Breast epithelium (tissue), 4 donors: ENCODE measurements at regions not wholly inside any gene's neighbourhood (a gene's known extent, or its start where the extent isn't known, plus 50 kb on each side); places are given as distances from the start of the nearest gene placed in this dataset.

Experiments
- DNase-seq, 2 donors: peaks; one replicate each; pipeline ENCODE4 v3.0.0-alpha.2; 2019; ENCODE audit warnings: low spot score in 2 of 2
- H3K27ac ChIP-seq, 2 donors: fragments of 200-600 bp; sonication (generic) in 1 of 2; one replicate each; pipeline ENCODE4 v1.5.1; 2016 to 2019; ENCODE audit warnings: mild to moderate bottlenecking in 1 of 2
- H3K27me3 ChIP-seq, 2 donors: fragments of 200-600 bp; sonication (generic) in 1 of 2; one replicate each; pipeline versions ENCODE4 v1.5.1 to v1.6.0; 2017 to 2019; ENCODE audit warnings: control low read depth in 1 of 2, mild to moderate bottlenecking in 1 of 2
- H3K36me3 ChIP-seq: fragments of 200-600 bp; one replicate; pipeline ENCODE4 v1.5.1; 2019
- H3K4me1 ChIP-seq, 2 donors: fragments of 200-600 bp; sonication (generic); one replicate each; pipeline ENCODE4 v1.5.1; 2016 to 2019; ENCODE audit warnings: control low read depth in 1 of 2
- H3K4me3 ChIP-seq, 3 donors: fragments of 200-600 bp; sonication (generic); 1 replicate in 2 of 3; 2 replicates in 1 of 3; pipeline ENCODE4 v1.5.1; 2016 to 2019; ENCODE audit warnings: mild to moderate bottlenecking in 3 of 3, moderate library complexity in 2 of 3
- H3K9me3 ChIP-seq, 2 donors: fragments of 200-600 bp; sonication (generic) in 1 of 2; one replicate each; pipeline ENCODE4 v1.5.1; 2016 to 2019; ENCODE audit warnings: control low read depth in 1 of 2
- POLR2A ChIP-seq: fragments of 450-650 bp; IDR thresholded peaks from one replicate; pipeline ENCODE4 v1.6.1; 2016; ENCODE audit warnings: antibody characterized with exemption, mild to moderate bottlenecking, moderate library complexity
- POLR2AphosphoS5 ChIP-seq, 3 donors: sonication (generic); formaldehyde crosslinking; IDR thresholded peaks; one replicate each; pipeline ENCODE4 v1.6.1; 2017; ENCODE audit warnings: antibody characterized with exemption in 3 of 3
- intact Hi-C: fragments of 100-400 bp; cut with DNase I; formaldehyde crosslinking; loops from one replicate; pipeline ENCODE4 v1.15.1; 2023; ENCODE audit warnings: low total_unique reads
- TF ChIP-seq, protein P1 (sequence below), 3 donors: fragments of 450-650 bp; IDR thresholded peaks; one replicate each; pipeline ENCODE4 v1.5.1; 2016 to 2017; ENCODE audit warnings: antibody characterized with exemption in 3 of 3, mild to moderate bottlenecking in 3 of 3, moderate library complexity in 3 of 3

DNA sequence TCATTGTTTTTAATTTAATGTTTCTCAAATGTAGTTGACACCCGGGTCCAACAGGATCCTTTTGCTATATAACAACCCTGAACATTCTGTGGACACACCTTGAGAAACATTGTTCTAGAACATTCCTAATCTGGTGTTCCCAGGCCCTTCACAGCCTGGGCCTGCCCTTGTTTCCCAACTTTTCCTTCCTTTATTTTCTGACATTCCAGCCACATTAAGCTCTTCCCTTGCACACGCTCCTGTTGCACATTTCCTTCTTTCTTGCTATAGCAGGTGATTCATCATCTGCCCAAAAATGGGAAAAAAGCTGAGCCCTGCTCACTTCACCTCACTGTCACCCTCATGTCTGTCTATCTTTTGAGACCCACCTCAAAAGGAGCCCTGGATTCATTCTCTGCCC lies 67.9 kb upstream of the MARCHF10 start:
- Histone ChIP-seq H3K9me3 (no peaks in the 10 kb centered on the region), H3K27ac (peak overlapping the region in 1 of 2 donors; percentile 58), H3K36me3 (no peaks in the 10 kb centered on the region), H3K4me3 (no peak overlapping the region), H3K27me3 (no peaks in the 10 kb centered on the region), H3K4me1 (no peaks in the 10 kb centered on the region)
- no peak for TF ChIP-seq POLR2AphosphoS5 (IDR thresholded peaks at IDR 0.05)
- TF ChIP-seq, protein P1, sequence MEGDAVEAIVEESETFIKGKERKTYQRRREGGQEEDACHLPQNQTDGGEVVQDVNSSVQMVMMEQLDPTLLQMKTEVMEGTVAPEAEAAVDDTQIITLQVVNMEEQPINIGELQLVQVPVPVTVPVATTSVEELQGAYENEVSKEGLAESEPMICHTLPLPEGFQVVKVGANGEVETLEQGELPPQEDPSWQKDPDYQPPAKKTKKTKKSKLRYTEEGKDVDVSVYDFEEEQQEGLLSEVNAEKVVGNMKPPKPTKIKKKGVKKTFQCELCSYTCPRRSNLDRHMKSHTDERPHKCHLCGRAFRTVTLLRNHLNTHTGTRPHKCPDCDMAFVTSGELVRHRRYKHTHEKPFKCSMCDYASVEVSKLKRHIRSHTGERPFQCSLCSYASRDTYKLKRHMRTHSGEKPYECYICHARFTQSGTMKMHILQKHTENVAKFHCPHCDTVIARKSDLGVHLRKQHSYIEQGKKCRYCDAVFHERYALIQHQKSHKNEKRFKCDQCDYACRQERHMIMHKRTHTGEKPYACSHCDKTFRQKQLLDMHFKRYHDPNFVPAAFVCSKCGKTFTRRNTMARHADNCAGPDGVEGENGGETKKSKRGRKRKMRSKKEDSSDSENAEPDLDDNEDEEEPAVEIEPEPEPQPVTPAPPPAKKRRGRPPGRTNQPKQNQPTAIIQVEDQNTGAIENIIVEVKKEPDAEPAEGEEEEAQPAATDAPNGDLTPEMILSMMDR (IDR thresholded peaks at IDR 0.05) = no peak
- TF ChIP-seq POLR2A = no peak
- intact Hi-C loops = no loop called here
- DNase-seq = no peak

DNA sequence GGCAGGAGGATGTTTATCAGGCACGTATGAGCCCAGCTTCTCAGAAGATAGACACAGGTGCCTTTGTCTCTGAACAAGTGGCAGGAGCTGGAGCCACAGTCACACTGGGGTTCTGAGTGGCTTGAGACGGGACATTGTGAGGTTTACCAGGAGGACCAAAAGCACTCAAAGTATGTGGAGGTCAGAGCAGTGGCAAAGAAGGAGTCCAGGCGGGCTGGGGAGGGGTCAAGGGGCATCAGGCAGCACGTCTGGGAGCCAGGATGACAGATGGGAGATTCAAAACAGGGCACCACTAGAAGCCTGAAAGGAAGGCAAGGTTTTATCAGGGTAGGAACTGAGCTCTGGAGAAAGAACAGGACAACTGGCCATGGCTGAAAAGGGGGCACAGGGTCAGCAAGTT lies 67.2 kb upstream of the MARCHF10 start:
- Histone ChIP-seq H3K4me3 (no peak overlapping the region), H3K27ac (no peak overlapping the region), H3K4me1 (no peaks in the 10 kb centered on the region), H3K9me3 (no peaks in the 10 kb centered on the region), H3K36me3 (no peaks in the 10 kb centered on the region), H3K27me3 (no peaks in the 10 kb centered on the region)
- TF ChIP-seq, protein P1 (IDR thresholded peaks at IDR 0.05) = no peak
- TF ChIP-seq POLR2A (no peak), POLR2AphosphoS5 (IDR thresholded peaks at IDR 0.05) (no peak)
- intact Hi-C loops = no loop called here
- DNase-seq = no peak

DNA sequence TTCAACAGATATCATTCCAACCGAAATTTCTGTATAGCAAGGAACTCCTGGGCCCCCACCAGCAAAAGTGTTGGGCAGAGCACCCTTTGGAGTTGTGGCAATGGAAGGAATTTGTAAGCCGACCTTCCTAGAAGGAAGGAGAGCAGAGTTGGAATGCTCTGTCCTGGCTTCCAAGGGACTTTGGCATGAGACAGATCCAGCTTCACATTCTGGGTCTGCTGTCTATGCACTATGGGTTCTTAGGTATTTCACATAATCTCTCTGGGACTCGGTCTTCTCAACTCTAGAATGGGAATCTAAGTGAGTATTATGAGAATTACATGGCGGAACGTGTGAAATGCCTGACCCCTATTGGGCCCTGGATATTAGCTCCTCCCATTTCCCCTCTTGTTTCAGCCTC lies 63.2 kb upstream of the MARCHF10 start:
- H3K4me1 ChIP-seq = no peaks in the 10 kb centered on the region
- no peak overlapping the region for H3K27ac ChIP-seq
- H3K27me3 ChIP-seq = no peaks in the 10 kb centered on the region
- intact Hi-C loops = no loop called here
- DNase-seq = no peak
- TF ChIP-seq POLR2A (no peak), POLR2AphosphoS5 (IDR thresholded peaks at IDR 0.05) (no peak)
- TF ChIP-seq, protein P1 (IDR thresholded peaks at IDR 0.05) = no peak
- H3K36me3 ChIP-seq = no peaks in the 10 kb centered on the region
- no peak overlapping the region for H3K4me3 ChIP-seq
- H3K9me3 ChIP-seq = no peaks in the 10 kb centered on the region

DNA sequence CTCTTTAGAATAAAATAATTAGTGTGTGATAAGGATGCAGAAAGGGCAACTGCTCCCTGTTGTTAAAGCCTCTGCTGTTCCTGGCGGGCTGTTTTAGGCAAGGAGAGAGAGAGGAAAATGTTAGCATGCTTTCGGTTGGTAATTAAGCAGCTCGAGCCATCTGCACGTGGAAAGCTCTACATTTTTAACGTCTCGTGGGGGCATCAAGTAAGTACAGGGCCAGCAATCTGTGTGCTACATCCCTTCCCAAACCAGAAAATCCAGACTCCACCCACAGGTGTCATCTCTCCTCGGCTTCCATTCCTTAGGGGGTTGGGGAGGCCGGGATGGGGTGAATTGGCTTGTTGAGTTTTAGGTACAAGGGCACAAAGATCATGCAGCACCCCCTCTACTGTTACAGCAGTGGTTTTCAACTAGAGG lies 62.4 kb upstream of the MARCHF10 start:
- H3K4me3 ChIP-seq = no peak overlapping the region
- H3K27ac ChIP-seq = no peak overlapping the region
- DNase-seq = no peak
- H3K9me3 ChIP-seq = no peaks in the 10 kb centered on the region
- TF ChIP-seq POLR2AphosphoS5 (IDR thresholded peaks at IDR 0.05) (no peak), POLR2A (no peak)
- TF ChIP-seq, protein P1 (IDR thresholded peaks at IDR 0.05) = no peak
- intact Hi-C loops = no loop called here
- H3K36me3 ChIP-seq = no peaks in the 10 kb centered on the region
- no peaks in the 10 kb centered on the region for H3K27me3 ChIP-seq
- no peaks in the 10 kb centered on the region for H3K4me1 ChIP-seq

DNA sequence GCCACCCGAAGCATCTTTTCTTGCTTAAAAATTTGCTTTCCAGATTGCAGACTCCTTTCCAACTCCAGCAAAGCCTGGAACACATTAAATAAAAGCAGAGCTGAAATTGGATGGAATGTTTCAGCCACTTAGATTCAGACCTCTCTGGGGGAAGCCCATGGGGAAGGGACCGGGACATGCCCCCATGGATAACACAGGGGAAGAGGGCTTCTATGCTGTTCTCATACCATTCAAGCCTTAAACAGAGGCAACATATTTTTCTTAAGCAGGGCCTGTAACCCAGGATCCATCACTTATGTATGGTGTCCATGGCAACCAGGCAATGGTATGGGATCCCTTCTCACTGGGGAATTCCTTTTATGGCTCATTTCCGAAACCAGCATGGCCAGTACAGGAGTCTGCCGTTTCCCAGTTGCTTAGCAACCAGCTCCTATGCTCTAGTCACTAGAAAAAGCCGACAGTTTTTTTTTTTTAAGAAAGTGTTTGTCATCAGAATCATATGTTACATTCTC lies 62.0 kb upstream of the MARCHF10 start:
- Histone ChIP-seq H3K27me3 (no peaks in the 10 kb centered on the region), H3K4me1 (no peaks in the 10 kb centered on the region), H3K36me3 (no peaks in the 10 kb centered on the region), H3K9me3 (no peaks in the 10 kb centered on the region), H3K4me3 (no peak overlapping the region), H3K27ac (no peak overlapping the region)
- intact Hi-C loops = no loop called here
- no peak for DNase-seq
- TF ChIP-seq, protein P1 (IDR thresholded peaks at IDR 0.05) = no peak
- TF ChIP-seq POLR2A (no peak), POLR2AphosphoS5 (IDR thresholded peaks at IDR 0.05) (no peak)
